ENCODE measurements at regions not wholly inside any gene's neighbourhood (a gene's known extent, or its start where the extent isn't known, plus 50 kb on each side); places are given as distances from the start of the nearest gene placed in this dataset.

GRCh38 chr1:206415942-206416341, 54.3 kb upstream of the IKBKE start:
- TF ChIP-seq EZH2 (IDR thresholded peaks at IDR 0.05; ENCODE audit: insufficient read depth, poor library complexity, severe bottlenecking) (no peak), EZH2phosphoT487 (IDR thresholded peaks at IDR 0.05; ENCODE audit: insufficient read depth, low read depth) (no peak)

Measured in GM23248 (cell line).